Gastrocnemius medialis (tissue), 4 donors: ENCODE measurements at regions not wholly inside any gene's neighbourhood (a gene's known extent, or its start where the extent isn't known, plus 50 kb on each side); places are given as distances from the start of the nearest gene placed in this dataset.

Experiments used
- CTCF ChIP-seq, 5 experiments: fragments of 450-650 bp in 3 of 5; fragments of 200-600 bp in 2 of 5; sonication (generic) in 2 of 5; IDR thresholded peaks in 4 of 5; conservative IDR thresholded peaks in 1 of 5; 1 replicate in 4 of 5; 2 replicates in 1 of 5; pipeline ENCODE4 v1.5.1; 2016 to 2019; ENCODE audit warnings: antibody characterized with exemption in 5 of 5, mild to moderate bottlenecking in 3 of 5, moderate library complexity in 3 of 5
- POLR2A ChIP-seq, 2 donors: fragments of 450-650 bp; IDR thresholded peaks; one replicate each; pipeline ENCODE4 v1.6.1; 2017; ENCODE audit warnings: antibody characterized with exemption in 2 of 2, mild to moderate bottlenecking in 2 of 2, moderate library complexity in 2 of 2

- no peak for TF ChIP-seq CTCF (IDR thresholded peaks at IDR 0.05 in 4 of 5, conservative IDR thresholded peaks at IDR 0.05 in 1 of 5)
- TF ChIP-seq POLR2A (IDR thresholded peaks at IDR 0.05), result no peak
Measured at GRCh38 chr4:177251237-177251636, 58.4 kb upstream of the NEIL3 start.
